GM18520 (cell line): ENCODE measurements at regions not wholly inside any gene's neighbourhood (a gene's known extent, or its start where the extent isn't known, plus 50 kb on each side); places are given as distances from the start of the nearest gene placed in this dataset.
"Not testable (repeated sequence)": the region's sequence is repeated elsewhere in the genome, so short reads cannot be mapped to it uniquely, and the experiment has no call there.

Source experiments
- ATAC-seq: cut with Tn5 transposase; IDR thresholded peaks from one replicate; pipeline ENCODE4 v1.9.1; 2021; ENCODE audit not compliant: unreplicated experiment

GRCh38 chr4:126986828-126987227 is 645.9 kb upstream of the INTU start:
- no peak for ATAC-seq

DNA sequence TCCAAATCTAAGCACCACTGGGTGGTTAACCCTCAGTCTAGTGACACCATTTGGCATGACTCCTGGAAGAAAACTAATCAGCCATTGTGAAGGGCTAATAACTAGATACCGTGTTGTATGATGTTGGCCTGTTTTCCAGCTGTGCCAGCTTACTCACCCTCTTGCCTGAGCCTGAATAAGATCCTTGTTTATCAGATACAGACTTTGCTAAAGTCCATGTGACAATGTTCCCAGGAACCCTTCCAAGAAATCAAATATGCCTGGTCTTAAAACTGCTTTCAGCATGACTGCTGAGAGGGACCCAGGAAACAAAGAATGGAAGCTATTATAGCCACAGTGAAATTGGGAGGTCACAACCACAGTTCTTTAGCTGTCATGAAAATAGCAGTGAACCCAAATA is 640.8 kb upstream of the INTU start:
- ATAC-seq: no peak

- no peak for ATAC-seq
These were observed 639.8 kb upstream of the INTU start for GRCh38 chr4:126992910-126993309.

DNA sequence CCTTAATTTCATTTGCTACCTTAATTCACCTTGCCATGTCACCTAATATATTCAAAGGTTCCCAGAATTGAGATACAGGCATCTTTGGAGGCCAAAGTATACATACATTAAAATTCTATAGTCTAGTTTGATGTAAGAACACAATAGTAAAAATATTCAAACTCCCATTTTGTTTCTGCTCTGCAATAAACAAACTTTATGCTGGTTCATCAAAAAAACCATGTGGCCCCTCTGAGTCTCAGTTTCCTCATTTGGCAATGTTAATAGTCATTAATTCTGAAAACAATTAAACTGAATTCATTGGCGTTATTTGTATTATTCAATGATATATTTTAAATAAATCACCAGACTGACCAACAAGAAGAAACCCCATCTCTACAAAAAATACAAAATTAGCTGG is 639.4 kb upstream of the INTU start:
- no peak for ATAC-seq

GRCh38 chr4:126995235-126995634 is 637.5 kb upstream of the INTU start:
- ATAC-seq: no peak

DNA sequence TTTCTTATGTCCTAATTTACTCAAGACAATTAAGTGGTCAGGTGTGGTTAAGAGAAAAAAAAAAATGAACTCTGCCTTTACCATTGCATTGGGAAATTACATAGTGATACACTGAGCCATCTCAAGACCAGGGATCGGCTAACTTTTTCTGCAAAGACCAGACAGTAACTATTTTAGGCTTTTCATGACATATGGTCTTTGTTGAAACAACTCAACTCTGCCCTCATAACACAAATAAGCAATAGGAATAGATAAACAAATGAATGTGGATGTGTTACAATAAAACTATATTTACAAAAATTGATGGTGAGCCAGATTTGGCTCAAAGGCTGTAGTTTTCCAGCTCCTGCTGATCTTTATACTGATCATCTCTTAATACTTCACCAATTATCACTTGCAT is 632.6 kb upstream of the INTU start:
- no peak for ATAC-seq

- no peak for ATAC-seq
These were observed 631.9 kb upstream of the INTU start for GRCh38 chr4:127000846-127001245.

- no peak for ATAC-seq
These were observed 630.8 kb upstream of the INTU start for GRCh38 chr4:127001933-127002332.

- no peak for ATAC-seq
These were observed 626.3 kb upstream of the INTU start for GRCh38 chr4:127006446-127006877.

- no peak for ATAC-seq
These were observed 625.5 kb upstream of the INTU start for GRCh38 chr4:127007305-127007704.

DNA sequence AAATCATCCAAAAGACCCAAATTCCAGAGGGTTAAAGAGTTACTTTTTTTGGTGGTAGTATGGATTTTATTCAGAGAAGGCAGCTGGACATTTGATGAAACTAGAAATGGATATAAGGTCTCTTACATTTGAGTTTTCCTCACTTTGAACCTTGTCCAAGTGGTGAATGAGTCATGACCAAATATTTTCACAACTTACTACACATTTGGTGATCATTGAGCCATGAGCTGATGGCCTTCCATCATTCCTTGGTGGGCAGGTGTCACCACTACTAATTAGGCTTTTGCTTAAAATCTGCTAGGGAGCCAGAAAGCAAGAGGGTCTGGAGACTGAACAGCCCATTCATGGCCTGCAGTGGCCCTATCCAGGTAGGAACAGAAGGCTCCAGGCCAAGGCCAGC is 620.2 kb upstream of the INTU start:
- no peak for ATAC-seq

- no peak for ATAC-seq
These were observed 617.1 kb upstream of the INTU start for GRCh38 chr4:127015667-127016117.

GRCh38 chr4:127018381-127018780 is 614.4 kb upstream of the INTU start:
- ATAC-seq: no peak

DNA sequence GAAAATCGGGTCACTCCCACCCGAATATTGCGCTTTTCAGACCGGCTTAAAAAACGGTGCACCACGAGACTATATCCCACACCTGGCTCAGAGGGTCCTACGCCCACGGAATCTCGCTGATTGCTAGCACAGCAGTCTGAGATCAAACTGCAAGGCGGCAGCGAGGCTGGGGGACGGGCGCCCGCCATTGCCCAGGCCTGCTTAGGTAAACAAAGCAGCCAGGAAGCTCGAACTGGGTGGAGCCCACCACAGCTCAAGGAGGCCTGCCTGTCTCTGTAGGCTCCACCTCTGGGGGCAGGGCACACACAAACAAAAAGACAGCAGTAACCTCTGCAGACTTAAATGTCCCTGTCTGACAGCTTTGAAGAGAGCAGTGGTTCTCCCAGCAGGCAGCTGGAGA is 611.9 kb upstream of the INTU start:
- ATAC-seq: not testable (repeated sequence)

DNA sequence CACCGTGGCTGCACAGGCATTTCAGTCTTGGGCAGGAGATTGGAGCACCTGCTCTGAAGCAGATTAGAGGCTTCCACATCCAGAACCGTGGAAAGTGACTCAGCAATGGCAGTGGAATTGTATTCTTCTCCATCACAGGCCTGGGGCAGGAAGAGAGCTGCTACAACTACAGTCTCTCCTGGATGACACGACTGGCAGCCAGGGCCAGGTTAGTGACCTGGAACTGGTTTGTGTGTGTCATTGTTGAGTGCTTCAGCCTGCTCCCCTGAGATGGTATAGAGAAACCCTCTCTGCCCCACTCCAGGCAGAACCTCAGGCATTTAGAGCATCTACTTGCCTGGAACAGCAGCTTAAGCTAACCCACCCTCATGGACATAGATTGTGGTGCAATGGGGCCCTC is 596.5 kb upstream of the INTU start:
- ATAC-seq: no peak

GRCh38 chr4:127045861-127046260 is 586.9 kb upstream of the INTU start:
- ATAC-seq: no peak

DNA sequence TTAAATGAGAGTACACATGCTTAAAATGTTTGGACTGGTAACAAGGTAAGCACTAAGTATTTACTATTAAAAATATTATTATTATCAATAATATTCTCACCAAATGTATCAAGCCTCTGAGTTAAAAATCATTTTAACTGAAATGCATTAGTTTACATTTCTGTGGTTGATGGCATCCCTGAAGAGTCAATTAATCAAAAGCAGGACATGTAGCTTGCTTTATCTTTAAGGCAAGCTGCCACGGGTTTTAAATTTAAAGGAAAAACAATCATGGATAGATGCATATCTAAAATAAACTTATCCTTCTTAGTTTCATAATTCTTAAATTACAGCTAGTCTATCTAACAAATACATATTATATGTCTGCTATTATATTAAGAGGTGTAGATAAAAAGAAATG is 584.8 kb upstream of the INTU start:
- ATAC-seq: no peak

DNA sequence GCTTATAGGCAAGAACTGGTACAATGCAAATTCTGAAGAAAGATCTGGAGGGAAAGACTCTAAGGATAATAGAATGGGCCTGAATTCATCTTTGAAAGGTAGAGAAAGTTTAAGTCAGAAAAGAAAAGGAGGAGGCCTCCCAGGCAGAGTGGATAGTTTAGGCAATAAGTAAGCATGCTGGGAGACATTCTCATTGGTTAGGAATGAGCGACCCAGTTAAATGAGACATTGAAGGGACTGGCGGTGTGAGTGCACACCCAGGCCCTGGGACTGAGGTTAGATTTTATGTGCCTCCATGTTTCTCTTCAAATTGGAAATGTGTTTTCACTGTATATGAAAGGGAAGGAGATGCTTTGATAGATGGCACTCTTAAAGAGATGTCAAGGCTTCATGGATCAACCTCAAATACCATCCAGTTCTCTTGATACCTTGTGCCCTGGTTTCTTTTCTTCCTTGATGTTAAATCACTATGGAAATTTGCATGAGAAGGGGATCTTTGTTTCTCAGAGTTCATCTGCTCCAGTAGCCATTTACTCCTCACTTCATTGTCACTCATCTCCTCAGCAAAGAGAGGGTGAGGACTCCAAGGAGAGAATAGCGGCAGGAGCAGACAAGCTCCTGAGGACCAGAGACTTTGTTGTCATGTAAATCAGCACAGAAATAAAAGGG is 584.2 kb upstream of the INTU start:
- ATAC-seq: no peak

- no peak for ATAC-seq
These were observed 583.2 kb upstream of the INTU start for GRCh38 chr4:127049526-127049925.

DNA sequence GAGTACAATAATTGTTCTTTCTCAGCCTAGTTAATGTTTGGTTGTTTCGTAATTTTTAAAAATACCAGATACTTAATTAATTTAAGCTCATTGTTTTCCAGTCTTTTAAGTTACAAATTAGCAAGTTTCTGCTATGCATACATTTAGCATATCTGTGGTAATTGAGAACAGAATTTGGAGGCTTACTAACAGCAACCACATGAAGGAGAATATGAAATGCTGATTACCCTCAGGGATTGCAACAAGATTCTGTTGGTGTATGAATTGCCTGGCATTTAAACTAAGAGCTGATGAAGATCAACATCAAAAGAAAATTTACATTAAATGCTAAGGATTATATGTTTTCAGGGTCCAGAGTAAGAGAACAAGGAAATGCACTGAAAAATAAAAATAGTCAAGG is 580.0 kb upstream of the INTU start:
- no peak for ATAC-seq

DNA sequence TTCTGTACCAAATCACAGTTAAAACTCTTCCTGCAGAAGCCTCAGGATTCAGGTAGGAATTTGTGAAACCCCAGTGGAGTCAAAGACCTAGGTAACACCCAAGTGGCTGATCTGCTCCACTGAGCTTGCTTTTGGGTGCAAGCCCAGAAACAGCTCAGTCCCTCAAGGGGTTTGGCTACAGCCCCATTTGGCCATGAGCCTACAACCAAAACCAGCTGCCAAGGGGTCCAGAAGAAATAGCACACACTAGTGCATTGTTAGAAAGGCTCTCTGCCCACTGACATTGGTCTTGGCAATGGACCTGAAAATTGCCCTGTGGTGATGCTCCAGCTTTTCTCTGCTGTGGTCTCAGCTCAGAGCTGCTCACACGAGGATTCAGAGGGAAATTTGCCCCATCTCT is 577.4 kb upstream of the INTU start:
- ATAC-seq: no peak

DNA sequence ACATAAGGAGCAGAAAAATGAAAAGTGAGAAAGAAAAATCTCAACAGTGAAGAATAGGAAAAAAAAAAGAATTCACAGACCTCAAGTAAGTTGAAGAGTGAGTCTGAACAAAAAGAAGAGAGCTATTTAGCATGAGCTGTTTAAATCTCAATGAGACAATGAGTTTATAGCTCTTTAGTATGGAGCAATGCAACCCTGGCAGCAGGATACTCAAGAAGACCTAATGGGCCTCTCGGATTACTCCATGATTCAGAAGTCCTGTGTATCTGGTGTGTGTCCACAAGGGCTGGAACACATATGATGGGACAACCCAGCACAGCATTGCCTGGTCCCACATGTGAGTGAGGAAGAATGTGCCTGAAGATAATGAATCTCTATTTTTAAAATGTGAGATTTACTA is 563.1 kb upstream of the INTU start:
- ATAC-seq: no peak

GRCh38 chr4:127071443-127071842 is 561.3 kb upstream of the INTU start:
- no peak for ATAC-seq
